Fibroblast of the aortic adventitia (primary cell): ENCODE measurements at regions not wholly inside any gene's neighbourhood (a gene's known extent, or its start where the extent isn't known, plus 50 kb on each side); places are given as distances from the start of the nearest gene placed in this dataset.

Experiments used
- DNase-seq: peaks from one replicate; pipeline ENCODE4 v3.0.0-alpha.2; 2010; ENCODE audit warnings: low read depth
- H3K4me3 ChIP-seq: 2 replicates; pipeline ENCODE4 v1.5.1; 2011; ENCODE audit warnings: low read depth, mild to moderate bottlenecking, control low read depth, low read length, moderate library complexity
- CTCF ChIP-seq: IDR thresholded peaks from 2 replicates; pipeline ENCODE4 v1.5.1; 2011; ENCODE audit warnings: mild to moderate bottlenecking, low read length, control low read depth, inconsistent platforms; ENCODE audit not compliant: insufficient read depth

GRCh38 chr9:13786131-13786530 lies 506.6 kb upstream of the MPDZ start:
- DNase-seq = peak; percentile 52

GRCh38 chr9:13779106-13779505 lies 499.6 kb upstream of the MPDZ start:
- no peak for DNase-seq
- H3K4me3 ChIP-seq = no peak overlapping the region
- TF ChIP-seq CTCF = no peak

More at GRCh38 chr9:13786131-13786530, 506.6 kb upstream of the MPDZ start:
- no peak overlapping the region for H3K4me3 ChIP-seq
- TF ChIP-seq CTCF = no peak

- no peak for TF ChIP-seq CTCF
- H3K4me3 ChIP-seq = no peak overlapping the region
- peak; percentile 29 for DNase-seq
Measured at GRCh38 chr9:13778631-13779030, 499.1 kb upstream of the MPDZ start.

GRCh38 chr9:13770956-13771355 lies 491.5 kb upstream of the MPDZ start:
- TF ChIP-seq CTCF = no peak
- no peak for DNase-seq
- no peak overlapping the region for H3K4me3 ChIP-seq

GRCh38 chr9:13769641-13770040 lies 490.1 kb upstream of the MPDZ start:
- DNase-seq = no peak
- TF ChIP-seq CTCF = no peak
- H3K4me3 ChIP-seq = no peak overlapping the region

- DNase-seq = no peak
- H3K4me3 ChIP-seq = no peak overlapping the region
- TF ChIP-seq CTCF = no peak
Measured at GRCh38 chr9:13769006-13769405, 489.5 kb upstream of the MPDZ start.

- no peak for TF ChIP-seq CTCF
- H3K4me3 ChIP-seq = no peak overlapping the region
- DNase-seq = no peak
Measured at GRCh38 chr9:13762209-13762608, 482.7 kb upstream of the MPDZ start.
